ENCODE measurements at regions not wholly inside any gene's neighbourhood (a gene's known extent, or its start where the extent isn't known, plus 50 kb on each side); places are given as distances from the start of the nearest gene placed in this dataset.

GRCh38 chr2:12163866-12164265 is 417.4 kb downstream of the LPIN1 start:
- no peaks in the 10 kb centered on the region for H4K20me1 ChIP-seq (replicated peaks; ENCODE audit: control insufficient read depth, extremely low read depth, insufficient read depth, low read length)
- H3K27ac ChIP-seq (ENCODE audit: insufficient read depth, low read depth, low read length): no peak overlapping the region
- peaks cover 5% of the 10 kb centered on the region for H3K4me1 ChIP-seq (ENCODE audit: control insufficient read depth, extremely low read depth, insufficient read depth, low read length)
- FAIRE-seq (no peak), DNase-seq (ENCODE audit: low read depth, low spot score) (no peak)
- POLR2A ChIA-PET: no interaction called here
- no peak overlapping the region for H3K9ac ChIP-seq (replicated peaks; ENCODE audit: extremely low read depth, insufficient read depth, low read length)
- intact Hi-C loops (cut with micrococcal nuclease) (no loop called here), dilution Hi-C loops (cut with MboI; ENCODE audit: extremely low pct_ligation_motif_present, low sequenced_read_pairs) (no loop called here)
- H3K4me3 ChIP-seq (replicated peaks in 1 of 3; ENCODE audit: insufficient read depth in 1 of 3, low read depth in 1 of 3, low read length in 3 of 3): no peak overlapping the region
- CTCF ChIA-PET: interaction anchor here (0.6 to 1.3 kb wide), 2 partner anchors 17 to 300 kb away, joined by 3 read pairs; no protein-coding TSS in a partner anchor
- TF ChIP-seq FOS (IDR thresholded peaks at IDR 0.05; ENCODE audit: borderline replicate concordance, insufficient read depth, low read length) (no peak), JUN (IDR thresholded peaks at IDR 0.05; ENCODE audit: borderline replicate concordance, insufficient read depth, insufficient read length, low read depth) (no peak), POLR2AphosphoS5 (IDR thresholded peaks at IDR 0.05; ENCODE audit: insufficient read depth, low read depth, low read length) (no peak), CTCF (IDR thresholded peaks at IDR 0.05; ENCODE audit: extremely low read depth in 1 of 2, insufficient read depth in 1 of 2, low read depth in 1 of 2, low read length in 2 of 2) (no peak), POLR2A (IDR thresholded peaks at IDR 0.05; ENCODE audit: low read depth, low read length) (no peak)
- no peak overlapping the region for H3K4me2 ChIP-seq (ENCODE audit: insufficient read depth, low read length)
- H3K9me3 ChIP-seq (replicated peaks; ENCODE audit: control insufficient read depth, insufficient read depth, low read length): no peaks in the 10 kb centered on the region
- no peaks in the 10 kb centered on the region for H3K36me3 ChIP-seq (ENCODE audit: control insufficient read depth in 2 of 2, extremely low read depth in 1 of 2, insufficient read depth in 2 of 2, low read length in 2 of 2)
- no peak overlapping the region for H2AFZ ChIP-seq (ENCODE audit: low read depth, low read length)
- no TSS peak for BruUV-seq (replicated peaks)
- no peaks in the 10 kb centered on the region for H3K9me1 ChIP-seq (replicated peaks; ENCODE audit: control insufficient read depth, extremely low read depth, insufficient read depth, low read length)
- no peaks in the 10 kb centered on the region for H3K27me3 ChIP-seq (ENCODE audit: control insufficient read depth in 2 of 2, insufficient read depth in 2 of 2, low read length in 2 of 2)
- no peaks in the 10 kb centered on the region for H3K79me2 ChIP-seq (ENCODE audit: control insufficient read depth, insufficient read depth, low read length)

GRCh38 chr2:12164689-12165088 is 418.3 kb downstream of the LPIN1 start:
- Histone ChIP-seq H3K36me3 (ENCODE audit: control insufficient read depth in 2 of 2, extremely low read depth in 1 of 2, insufficient read depth in 2 of 2, low read length in 2 of 2) (no peaks in the 10 kb centered on the region), H3K9me3 (replicated peaks; ENCODE audit: control insufficient read depth, insufficient read depth, low read length) (no peaks in the 10 kb centered on the region), H3K27ac (ENCODE audit: insufficient read depth, low read depth, low read length) (no peak overlapping the region), H3K9me1 (replicated peaks; ENCODE audit: control insufficient read depth, extremely low read depth, insufficient read depth, low read length) (no peaks in the 10 kb centered on the region), H3K4me3 (replicated peaks in 1 of 3; ENCODE audit: insufficient read depth in 1 of 3, low read depth in 1 of 3, low read length in 3 of 3) (no peak overlapping the region), H3K4me1 (ENCODE audit: control insufficient read depth, extremely low read depth, insufficient read depth, low read length) (peaks cover 13% of the 10 kb centered on the region), H2AFZ (ENCODE audit: low read depth, low read length) (no peak overlapping the region), H4K20me1 (replicated peaks; ENCODE audit: control insufficient read depth, extremely low read depth, insufficient read depth, low read length) (no peaks in the 10 kb centered on the region), H3K4me2 (ENCODE audit: insufficient read depth, low read length) (no peak overlapping the region), H3K79me2 (ENCODE audit: control insufficient read depth, insufficient read depth, low read length) (no peaks in the 10 kb centered on the region), H3K9ac (replicated peaks; ENCODE audit: extremely low read depth, insufficient read depth, low read length) (no peak overlapping the region), H3K27me3 (ENCODE audit: control insufficient read depth in 2 of 2, insufficient read depth in 2 of 2, low read length in 2 of 2) (no peaks in the 10 kb centered on the region)
- CTCF ChIA-PET: interaction anchor here (1.3 kb wide), 2 partner anchors 16 to 301 kb away, joined by 3 read pairs; no protein-coding TSS in a partner anchor
- no TSS peak for BruUV-seq (replicated peaks)
- intact Hi-C loops (cut with micrococcal nuclease): loop anchor here (5.0 kb wide), 1 partner anchor 393 kb away; no protein-coding TSS in a partner anchor
- FAIRE-seq: no peak
- dilution Hi-C loops (cut with MboI; ENCODE audit: extremely low pct_ligation_motif_present, low sequenced_read_pairs): no loop called here
- no peak for DNase-seq (ENCODE audit: low read depth, low spot score)
- TF ChIP-seq CTCF (IDR thresholded peaks at IDR 0.05; ENCODE audit: extremely low read depth in 1 of 2, insufficient read depth in 1 of 2, low read depth in 1 of 2, low read length in 2 of 2): no peak
- TF ChIP-seq JUN (IDR thresholded peaks at IDR 0.05; ENCODE audit: borderline replicate concordance, insufficient read depth, insufficient read length, low read depth): no peak
- TF ChIP-seq GATA2 (IDR thresholded peaks at IDR 0.05; ENCODE audit: insufficient read depth, insufficient read length, low read depth, low read length): no peak
- TF ChIP-seq POLR2AphosphoS5 (IDR thresholded peaks at IDR 0.05; ENCODE audit: insufficient read depth, low read depth, low read length): no peak
- no peak for TF ChIP-seq POLR2A (IDR thresholded peaks at IDR 0.05; ENCODE audit: low read depth, low read length)
- no peak for TF ChIP-seq FOS (IDR thresholded peaks at IDR 0.05; ENCODE audit: borderline replicate concordance, insufficient read depth, low read length)
- no peak for TF ChIP-seq MAX (IDR thresholded peaks at IDR 0.05; ENCODE audit: insufficient read depth, insufficient read length)
- no peak for TF ChIP-seq MYC (IDR thresholded peaks at IDR 0.05; ENCODE audit: low read depth, low read length)
- TF ChIP-seq EZH2 (IDR thresholded peaks at IDR 0.05; ENCODE audit: borderline replicate concordance, low read depth, low read length, severe bottlenecking): no peak
- POLR2A ChIA-PET: no interaction called here

Measured in endothelial cell of umbilical vein (primary cell).